ENCODE measurements at regions not wholly inside any gene's neighbourhood (a gene's known extent, or its start where the extent isn't known, plus 50 kb on each side); places are given as distances from the start of the nearest gene placed in this dataset.

DNA sequence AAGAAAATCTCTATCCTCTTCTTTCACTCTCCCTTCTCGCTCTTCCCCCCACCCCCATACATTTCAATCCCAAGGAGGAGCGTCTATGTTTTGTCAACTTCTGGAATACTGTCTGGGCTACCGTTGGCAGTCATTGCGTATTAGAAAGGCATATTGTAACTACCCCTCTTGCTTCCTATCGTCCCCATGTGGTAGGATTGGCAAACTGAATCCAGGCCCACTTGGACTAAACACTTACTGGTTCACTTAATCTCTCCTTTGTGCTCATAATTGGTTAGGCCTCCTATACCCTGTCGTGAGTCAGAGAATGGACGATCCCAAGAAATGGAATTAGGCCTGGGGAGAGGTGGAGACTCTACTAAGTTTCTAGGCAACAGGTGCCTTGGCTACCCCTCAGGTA, 68.8 kb upstream of the SLC8A3 start:
- TF ChIP-seq, protein P1, sequence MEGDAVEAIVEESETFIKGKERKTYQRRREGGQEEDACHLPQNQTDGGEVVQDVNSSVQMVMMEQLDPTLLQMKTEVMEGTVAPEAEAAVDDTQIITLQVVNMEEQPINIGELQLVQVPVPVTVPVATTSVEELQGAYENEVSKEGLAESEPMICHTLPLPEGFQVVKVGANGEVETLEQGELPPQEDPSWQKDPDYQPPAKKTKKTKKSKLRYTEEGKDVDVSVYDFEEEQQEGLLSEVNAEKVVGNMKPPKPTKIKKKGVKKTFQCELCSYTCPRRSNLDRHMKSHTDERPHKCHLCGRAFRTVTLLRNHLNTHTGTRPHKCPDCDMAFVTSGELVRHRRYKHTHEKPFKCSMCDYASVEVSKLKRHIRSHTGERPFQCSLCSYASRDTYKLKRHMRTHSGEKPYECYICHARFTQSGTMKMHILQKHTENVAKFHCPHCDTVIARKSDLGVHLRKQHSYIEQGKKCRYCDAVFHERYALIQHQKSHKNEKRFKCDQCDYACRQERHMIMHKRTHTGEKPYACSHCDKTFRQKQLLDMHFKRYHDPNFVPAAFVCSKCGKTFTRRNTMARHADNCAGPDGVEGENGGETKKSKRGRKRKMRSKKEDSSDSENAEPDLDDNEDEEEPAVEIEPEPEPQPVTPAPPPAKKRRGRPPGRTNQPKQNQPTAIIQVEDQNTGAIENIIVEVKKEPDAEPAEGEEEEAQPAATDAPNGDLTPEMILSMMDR (conservative IDR thresholded peaks at IDR 0.05 in 1 of 2, IDR thresholded peaks at IDR 0.05 in 1 of 2; ENCODE audit: low read depth in 1 of 2, low read length in 2 of 2), result no peak
- TF ChIP-seq EZH2 (IDR thresholded peaks at IDR 0.05; ENCODE audit: low read length, missing control alignments), result no peak
